Medulla oblongata (tissue), 1 donor: ENCODE measurements at regions not wholly inside any gene's neighbourhood (a gene's known extent, or its start where the extent isn't known, plus 50 kb on each side); places are given as distances from the start of the nearest gene placed in this dataset.

ENCODE experiments used
- DNase-seq: peaks from one replicate; pipeline ENCODE4 v3.0.0-alpha.2; 2015; ENCODE audit errors: extremely low spot score

DNA sequence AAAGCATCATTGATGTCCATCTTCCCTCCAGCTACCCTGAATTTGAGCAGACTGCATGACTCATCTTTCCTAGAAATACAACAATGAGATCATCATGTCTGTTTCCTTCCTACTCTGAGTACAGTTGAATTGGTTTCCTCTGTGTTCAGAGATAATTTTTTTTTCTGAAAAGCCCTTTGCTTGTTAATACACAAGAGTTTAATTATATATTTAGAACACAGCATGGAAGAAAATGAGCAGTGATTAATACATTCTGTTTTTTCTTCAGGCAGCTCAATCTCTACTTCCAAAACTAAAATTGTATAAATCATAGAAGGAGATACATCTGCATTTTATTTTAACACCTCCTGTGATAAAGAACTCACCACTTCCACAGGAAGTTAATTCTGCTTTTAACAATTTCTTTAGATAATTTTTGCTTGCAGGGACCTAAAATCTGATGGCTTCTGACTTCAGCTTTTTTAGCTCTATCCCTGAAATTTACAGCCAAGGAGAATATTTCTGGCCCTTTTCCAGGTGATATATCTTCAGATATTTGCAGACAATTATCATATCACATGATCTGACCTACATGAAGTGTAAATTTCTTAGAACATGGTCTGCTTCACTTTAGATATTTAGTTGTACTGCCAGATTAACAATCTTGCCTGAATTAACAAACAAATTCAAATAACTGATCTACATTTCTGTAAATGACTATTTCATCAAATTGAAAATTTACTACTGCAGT is 249.0 kb downstream of the TRIB2 start:
- no peak for DNase-seq

DNA sequence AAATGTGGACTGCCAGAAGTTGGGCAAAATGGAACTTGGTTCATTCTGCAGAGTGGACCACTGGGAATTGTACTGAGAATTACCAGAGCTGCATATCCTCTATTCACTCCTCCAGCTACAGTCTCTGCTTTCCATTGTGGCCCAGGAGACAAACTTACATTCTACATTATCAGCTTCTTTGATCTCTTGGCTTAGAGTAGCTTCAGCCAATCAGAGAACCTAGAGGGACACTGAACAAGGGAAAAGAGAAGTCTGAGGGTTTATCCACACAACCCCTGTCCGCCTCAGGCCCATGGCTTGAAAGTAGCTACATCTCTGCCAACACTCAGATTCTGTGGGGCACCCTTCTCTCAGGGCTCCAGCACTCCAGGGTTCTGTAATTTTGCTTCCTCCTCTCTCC is 251.1 kb downstream of the TRIB2 start:
- DNase-seq = no peak

DNA sequence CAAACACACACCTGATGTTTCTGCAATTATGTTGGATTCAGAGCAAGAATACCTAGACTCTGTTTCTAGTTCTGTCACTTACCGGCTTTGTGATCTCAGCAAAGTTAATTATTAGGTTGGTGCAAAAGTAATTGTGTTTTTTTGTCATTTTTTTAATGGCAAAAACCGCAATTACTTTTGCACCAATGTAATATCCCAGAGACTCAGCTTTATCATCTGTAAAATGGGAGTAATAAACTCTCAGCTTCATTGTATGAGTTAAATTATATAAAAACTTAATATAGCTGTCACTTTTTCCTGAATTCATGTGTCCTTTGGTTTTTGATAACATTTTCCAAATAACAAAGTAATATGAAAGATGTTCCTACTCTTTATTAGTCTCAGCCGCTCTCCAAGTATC is 251.7 kb downstream of the TRIB2 start:
- no peak for DNase-seq

DNA sequence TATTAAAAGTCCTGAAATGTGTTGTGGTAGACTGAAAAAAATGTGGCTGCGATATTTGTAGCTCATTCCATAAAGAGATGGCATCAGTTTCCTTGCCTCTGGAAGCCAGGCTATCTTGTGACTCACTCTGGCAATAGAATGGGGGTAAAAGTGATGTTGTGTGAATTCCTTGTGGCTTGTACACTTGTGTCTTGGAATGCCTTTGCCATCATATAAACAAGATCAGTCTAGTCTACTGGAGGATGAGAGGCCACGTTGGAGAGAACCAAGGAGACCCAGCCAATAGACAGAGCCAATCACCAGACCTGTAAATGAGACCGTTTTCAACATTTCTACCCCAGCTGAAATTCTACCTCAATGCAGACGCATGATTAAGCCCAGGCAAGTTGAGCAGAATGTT is 254.1 kb downstream of the TRIB2 start:
- DNase-seq = no peak

DNA sequence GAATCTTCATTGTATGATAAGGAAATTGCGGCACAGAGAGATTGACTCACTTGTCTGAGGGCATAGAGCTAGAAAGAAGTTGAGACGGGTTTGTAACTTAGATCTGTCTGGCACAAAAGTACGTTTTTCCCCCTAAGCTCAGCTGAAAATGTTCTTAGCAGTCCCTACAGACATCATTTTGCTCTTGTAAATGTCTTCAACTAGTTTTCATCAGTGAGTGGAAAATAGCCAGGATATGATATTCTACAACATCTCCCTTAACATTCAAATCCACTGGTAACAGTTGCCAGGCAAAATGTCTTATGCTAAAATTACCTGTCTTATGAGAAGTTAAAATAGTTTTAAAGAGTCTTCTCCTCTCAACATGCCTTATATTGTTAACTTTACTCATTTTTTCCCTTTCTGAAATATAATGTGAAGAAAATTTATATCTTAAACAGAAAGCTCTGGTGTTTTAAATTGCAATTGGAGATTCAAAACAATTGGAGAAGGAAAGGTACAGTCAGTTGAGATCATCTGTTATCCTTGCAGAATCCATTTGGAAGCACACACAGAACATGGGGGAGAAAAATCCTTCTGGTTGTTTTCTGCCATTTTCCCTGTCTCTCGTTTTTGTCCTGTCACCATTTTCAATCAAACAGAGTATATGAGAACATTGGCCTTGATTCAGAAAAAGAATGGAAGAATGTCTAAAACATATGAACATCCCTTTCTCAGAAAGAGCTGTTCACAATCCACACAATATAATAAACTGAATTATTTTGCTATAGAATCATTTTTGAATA is 255.0 kb downstream of the TRIB2 start:
- DNase-seq = no peak

DNA sequence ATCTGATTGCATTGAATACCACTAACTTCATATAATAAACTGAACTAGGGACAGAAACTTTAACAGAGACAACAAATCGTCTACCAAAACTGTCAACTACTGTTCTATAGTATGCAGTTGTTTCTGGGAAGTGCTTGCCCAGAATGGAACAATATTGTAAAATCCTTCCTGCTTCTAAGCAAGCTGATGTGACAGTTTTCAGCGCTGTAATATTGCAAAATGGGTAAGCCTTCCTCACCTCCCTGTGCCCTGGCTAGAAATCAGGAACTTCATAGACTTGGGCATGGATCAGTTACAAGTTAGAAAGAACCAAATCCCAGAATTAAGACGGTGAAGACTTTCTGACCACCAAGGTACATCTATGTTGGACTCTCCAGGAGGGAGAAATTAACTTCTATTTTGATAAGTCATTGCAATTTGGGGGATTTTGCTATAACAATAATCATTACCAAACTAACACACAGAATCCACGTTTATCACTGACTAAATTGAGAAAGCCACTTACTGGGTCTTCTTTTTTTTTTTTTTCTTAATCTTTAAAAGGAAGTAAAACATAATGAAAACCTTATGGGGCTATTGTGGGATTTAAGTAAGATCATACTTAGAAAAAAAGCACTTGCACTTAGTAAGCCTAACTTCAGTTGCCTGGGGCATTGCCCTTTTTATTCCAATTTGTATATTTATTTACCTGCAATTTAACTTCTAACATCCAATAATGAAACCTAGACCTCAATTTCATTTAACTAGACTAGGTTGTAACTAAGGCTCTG is 261.5 kb downstream of the TRIB2 start:
- DNase-seq = no peak

DNA sequence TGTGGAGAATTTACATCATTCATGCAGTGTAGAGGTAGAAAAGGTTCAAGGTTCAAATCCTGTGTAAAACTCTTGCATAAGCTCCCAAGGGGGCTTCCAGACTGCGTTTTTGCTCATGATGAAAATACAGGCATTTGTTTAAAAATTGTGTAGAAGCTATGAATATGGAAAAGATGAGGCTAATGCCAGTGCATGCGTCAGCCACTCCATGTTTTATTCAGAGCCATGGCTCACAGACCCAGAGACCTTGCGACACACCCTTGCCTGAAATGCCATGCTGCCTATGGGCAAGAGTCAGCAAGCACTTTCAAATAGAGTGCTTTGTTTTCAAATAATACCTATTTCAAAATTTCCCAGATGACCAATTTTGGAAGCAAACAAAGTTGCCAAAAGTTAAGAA is 262.3 kb downstream of the TRIB2 start:
- DNase-seq = no peak

DNA sequence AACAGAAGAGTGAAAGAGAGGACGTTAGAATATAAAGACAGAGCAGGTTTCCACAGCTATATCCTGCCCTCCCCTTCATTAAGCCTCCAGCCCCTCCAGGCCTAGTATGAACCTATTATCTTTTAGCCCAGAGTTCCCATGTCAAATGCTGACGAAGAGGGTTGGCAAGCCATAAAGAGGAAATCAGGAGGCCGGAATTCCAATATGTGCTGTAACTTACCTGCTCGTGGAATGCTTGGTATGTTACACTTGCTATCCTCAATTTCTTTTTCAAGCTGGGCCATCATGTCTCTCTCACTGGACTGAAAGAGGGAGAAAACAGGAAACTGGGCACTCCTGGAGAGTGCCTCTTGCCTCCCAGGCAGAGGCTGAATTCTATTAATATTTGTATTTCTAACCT is 264.1 kb downstream of the TRIB2 start:
- DNase-seq = no peak

DNA sequence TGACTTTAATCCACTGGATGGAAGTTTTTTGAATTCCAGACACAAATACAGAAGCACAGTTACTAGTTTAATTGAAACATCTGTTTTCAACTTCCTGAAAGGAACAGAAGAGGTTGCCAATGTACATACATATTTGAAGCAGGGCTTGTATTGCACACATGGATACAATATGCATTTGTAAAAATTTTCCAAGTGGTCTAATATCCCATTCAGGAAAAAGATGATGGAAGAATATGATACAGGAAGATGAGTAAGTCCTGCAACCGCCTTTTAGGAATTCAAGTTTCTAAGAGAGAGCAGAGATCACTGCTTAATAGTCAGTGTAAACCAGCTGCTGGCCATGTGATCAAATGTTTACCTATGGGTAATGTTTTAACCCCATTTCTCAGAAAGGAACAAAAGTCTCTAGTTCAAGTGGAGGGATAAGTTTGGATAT is 265.4 kb downstream of the TRIB2 start:
- no peak for DNase-seq

DNA sequence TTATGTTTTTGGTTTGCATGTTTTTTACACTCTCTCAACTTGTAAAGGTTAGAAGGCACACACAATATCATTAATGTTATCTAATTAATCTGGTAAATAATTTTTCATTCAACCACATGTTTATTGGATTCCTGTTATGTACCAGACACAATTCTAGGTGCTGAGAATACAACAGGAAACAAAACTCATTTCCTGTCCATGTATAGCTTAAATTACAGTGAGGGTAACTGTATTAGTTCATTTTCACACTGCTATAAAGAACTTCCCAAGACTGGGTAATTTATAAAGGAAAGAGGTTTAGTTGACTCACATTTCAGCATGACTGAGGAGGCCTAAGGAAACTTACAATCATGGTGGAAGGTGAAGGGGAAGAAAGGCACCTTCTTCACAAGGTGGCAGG is 270.5 kb downstream of the TRIB2 start:
- DNase-seq = no peak

DNA sequence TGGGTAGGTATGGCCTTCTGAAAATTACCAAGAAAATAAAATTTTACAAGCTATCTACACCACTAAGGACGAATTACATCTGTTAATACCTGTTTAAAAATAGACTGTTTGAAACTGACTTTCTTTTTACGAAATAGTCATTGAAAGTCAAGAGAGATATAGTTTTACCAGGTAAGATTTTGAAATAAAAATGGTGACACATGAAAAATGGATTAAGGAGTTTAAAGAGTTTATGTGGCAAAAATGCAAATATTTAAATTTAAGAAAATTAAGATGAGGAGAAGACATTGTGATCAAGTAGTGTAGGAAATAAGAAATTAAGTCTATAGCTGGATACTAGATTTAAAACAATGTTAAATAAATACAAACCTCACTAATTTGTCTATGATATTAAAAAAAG is 271.5 kb downstream of the TRIB2 start:
- no peak for DNase-seq

DNA sequence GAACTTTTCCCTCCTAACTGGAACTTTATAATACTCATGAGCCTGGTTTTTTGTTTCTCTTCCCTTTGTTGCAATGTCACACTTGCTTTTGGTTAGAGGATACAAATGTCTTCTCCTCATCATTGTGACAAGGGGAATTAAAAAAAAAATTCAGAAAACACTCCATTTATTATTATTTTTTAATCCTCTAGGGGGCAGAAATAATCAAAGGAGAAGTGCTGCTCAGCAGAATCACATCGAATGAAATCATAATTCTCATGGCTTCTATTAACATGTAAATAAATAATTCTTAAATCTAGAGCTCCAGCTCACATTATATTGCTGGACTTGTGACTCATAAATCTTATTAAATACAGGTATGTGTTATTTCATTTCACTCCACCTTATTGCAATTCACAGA is 273.8 kb downstream of the TRIB2 start:
- no peak for DNase-seq

DNA sequence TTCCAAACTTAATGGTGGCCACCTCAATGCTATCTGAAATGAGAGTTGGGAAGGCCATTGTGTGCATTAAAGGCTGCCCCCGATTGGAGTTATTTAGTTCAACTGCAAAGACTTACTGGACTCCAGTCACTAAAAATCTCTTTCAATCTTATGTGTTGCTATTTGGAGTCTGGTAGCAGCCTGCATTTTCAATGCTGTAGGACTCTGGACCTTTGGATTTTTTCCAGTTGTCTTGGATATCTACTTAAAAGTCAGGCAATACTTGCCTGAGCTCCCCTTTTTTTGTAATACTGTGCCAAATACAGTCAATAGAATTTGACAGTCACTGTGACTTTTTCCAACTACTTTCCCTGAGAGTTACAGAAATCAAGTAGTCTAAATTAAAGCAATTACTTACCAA is 281.9 kb downstream of the TRIB2 start:
- DNase-seq = peak; percentile 22

DNA sequence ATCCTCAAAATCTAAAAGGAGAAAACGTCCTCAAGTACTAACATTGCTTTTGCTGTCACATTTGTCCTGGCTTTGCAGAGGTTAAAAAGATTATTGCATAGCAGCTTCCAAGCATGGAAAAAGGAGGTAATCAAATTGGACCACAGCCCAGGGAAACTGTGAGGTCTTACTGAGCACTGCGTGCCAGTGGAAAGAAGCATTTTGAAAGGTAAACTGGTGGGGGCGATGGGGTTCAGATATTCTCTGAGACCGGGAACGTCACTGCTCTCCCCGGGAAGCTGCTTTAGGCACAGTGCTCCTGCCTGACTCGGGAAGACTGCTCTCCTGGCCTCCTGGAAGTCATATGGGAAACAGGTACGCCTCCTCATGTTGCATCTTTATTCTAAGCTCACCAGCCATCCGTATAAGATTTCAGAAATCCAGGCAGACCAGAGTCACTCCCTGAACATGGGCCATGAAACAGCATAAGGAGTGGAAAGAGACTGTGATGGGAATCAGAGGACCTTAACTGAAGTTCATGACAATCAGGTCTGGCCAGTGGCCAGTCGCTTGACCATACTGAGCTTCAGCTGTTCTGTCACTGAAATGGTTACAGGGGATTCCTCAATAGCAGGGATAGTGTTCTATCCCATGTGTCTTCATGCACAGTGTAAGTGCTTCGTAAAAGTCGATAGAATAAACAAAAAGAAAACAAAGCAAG is 284.1 kb downstream of the TRIB2 start:
- DNase-seq = no peak

DNA sequence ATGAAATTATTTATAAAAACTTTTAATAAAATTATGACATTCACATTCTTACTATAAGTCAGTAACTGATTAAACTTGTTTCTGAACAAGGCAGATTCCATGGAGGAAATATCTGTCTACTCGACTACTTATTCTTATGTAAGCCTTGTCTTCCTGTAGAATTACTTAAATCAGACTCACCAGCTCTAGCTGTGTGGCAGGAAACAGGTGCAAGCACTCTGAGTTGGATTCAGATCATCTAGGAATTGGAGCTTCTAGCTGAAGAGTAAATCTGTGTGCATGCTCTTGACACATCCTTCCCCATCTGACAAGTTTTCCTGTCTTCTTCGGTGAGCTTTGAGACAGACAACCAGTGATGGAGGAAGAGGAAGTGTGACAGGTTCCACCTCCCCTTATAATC is 284.7 kb downstream of the TRIB2 start:
- no peak for DNase-seq

DNA sequence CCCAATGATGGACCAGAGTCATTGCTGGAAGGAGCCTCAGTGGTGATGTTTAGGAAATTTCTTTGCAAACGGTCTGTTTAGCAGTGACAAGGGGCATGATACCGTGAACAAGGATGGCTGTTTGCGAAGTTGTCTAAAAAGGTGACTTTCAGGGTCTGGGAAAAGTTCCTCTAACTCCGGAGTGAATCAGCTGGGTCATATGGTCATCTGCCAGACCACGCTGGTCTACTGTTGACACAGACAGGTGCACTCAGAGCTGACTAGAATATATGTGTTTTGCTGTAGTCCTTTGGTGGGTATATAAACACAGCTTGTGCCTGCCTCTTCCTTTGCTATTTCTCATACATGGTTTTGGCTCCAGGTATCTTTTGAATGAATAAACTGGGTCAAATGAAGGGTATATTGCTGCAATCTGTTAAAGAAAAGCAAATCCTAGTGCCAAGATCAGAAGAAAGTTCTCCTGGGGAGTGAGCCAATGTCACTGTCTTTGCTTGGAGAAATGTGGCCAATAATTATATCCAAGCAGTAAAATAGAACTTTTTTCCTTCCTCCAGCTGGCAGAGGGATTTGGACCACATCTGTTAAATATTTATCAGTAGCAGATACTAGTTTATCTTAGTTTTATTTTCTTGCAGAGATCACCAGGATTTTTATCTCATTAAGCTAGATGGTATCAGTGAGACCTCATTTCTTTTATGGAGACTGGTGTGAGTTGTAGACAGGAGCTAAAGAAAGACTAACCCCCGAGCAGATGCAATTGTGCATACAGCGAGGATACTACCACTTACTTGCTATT is 286.0 kb downstream of the TRIB2 start:
- DNase-seq = no peak

DNA sequence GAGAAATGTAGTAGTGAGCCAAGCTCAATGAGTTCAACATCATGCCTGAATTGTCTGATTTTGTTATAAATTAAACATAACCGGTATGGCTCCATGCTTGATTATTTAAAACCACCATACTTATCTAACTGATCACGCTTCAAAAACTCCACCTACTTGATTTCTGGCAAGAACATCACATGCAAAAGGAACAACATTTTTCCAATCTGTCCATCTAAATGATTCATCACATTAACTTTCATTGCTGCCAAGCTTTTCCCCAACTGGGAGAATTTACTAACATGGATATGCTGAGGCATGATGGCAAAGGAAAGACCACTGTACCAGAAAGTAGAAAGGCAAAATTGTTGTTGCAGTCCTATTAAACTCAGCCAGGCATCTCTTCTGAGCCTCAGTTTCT is 286.8 kb downstream of the TRIB2 start:
- DNase-seq = no peak

DNA sequence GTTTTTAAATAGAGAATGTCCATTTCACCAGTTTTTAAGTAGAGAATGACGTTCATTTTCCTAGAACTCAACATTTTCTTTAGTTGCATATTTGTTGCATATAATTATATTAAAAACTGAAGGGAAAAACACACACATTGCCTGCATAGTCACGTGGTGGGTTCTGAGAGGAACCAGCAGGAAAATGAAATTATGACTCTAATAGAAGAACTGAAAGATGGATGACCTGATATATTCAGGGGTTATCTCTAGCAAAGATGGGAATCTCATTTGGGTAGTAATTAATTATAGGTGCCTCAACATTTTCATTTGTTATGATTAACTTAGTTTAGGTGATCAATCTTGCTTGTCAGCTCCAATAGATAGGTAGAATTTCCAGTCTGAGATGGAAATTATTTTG is 288.3 kb downstream of the TRIB2 start:
- no peak for DNase-seq

DNA sequence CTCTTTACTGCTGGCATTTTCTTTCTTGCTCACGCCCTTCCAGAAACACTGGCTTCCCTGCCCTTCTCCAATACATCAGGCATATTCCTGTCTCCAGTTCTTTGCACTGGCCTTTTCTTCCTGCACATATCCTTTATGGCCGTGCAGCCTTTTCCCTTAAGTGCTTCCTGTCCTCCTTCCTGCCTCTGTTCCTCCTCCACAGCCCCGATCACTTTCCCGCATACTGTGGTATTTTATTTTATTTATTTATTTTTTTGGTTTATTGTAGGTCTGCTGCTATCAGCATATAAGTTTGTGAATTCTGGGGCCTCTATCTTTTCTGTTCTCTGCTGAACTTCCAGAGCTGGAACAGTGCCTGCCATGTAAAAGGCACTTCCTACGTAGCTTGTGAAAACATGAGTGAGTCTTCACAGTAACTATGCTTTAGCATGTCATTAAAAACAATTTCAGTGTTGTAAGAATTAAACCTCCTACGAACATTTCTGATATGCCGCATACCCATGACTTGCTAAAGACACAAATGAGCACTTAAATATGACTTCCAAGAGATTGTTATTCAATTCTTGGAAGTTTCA is 289.1 kb downstream of the TRIB2 start:
- DNase-seq = no peak

DNA sequence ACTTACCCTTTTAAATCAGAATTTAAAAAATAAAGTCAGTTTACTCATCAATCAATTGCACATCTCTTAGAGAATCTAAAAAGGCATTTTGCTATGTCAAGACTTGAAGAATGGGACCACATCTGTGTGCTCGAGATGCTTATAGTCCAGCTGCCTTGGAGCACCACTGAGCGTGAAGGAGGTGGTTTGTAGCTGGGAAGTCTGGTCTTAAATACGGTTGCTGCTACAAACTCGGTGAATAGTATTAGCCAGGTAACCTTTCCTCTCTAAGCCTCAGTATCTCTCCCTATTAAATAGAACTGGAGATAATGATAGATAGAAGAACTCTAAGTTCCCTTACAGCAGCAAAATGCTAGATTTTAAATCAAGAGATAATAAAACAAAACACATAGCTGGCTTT is 289.7 kb downstream of the TRIB2 start:
- DNase-seq = no peak
